ENCODE measurements at regions not wholly inside any gene's neighbourhood (a gene's known extent, or its start where the extent isn't known, plus 50 kb on each side); places are given as distances from the start of the nearest gene placed in this dataset.

- DNase-seq (ENCODE audit: low read depth), result no peak
- H3K4me3 ChIP-seq (ENCODE audit: low read length), result no peak overlapping the region
- no peak for TF ChIP-seq CTCF (conservative IDR thresholded peaks at IDR 0.05; ENCODE audit: low read length)
Observed at GRCh38 chr2:126837966-126838715, 60.5 kb upstream of the TEX51 start.

- H3K4me3 ChIP-seq (ENCODE audit: low read length), result no peak overlapping the region
- no peak for DNase-seq (ENCODE audit: low read depth)
- no peak for TF ChIP-seq CTCF (conservative IDR thresholded peaks at IDR 0.05; ENCODE audit: low read length)
Observed at GRCh38 chr2:126838716-126838985, 60.0 kb upstream of the TEX51 start.

- TF ChIP-seq CTCF (conservative IDR thresholded peaks at IDR 0.05; ENCODE audit: low read length), result no peak
- H3K4me3 ChIP-seq (ENCODE audit: low read length), result no peak overlapping the region
Observed at GRCh38 chr2:126839796-126840195, 58.9 kb upstream of the TEX51 start.

GRCh38 chr2:126843081-126843480 is 55.6 kb upstream of the TEX51 start:
- no peak for TF ChIP-seq CTCF (conservative IDR thresholded peaks at IDR 0.05; ENCODE audit: low read length)
- no peak overlapping the region for H3K4me3 ChIP-seq (ENCODE audit: low read length)
- DNase-seq (ENCODE audit: low read depth), result no peak

More at GRCh38 chr2:126839796-126840195, 58.9 kb upstream of the TEX51 start:
- DNase-seq (ENCODE audit: low read depth), result no peak

- no peak overlapping the region for H3K4me3 ChIP-seq (ENCODE audit: low read length)
- no peak for DNase-seq (ENCODE audit: low read depth)
- TF ChIP-seq CTCF (conservative IDR thresholded peaks at IDR 0.05; ENCODE audit: low read length), result no peak
Observed at GRCh38 chr2:126846241-126846640, 52.4 kb upstream of the TEX51 start.
